GM12878 (cell line): ENCODE measurements at regions not wholly inside any gene's neighbourhood (a gene's known extent, or its start where the extent isn't known, plus 50 kb on each side); places are given as distances from the start of the nearest gene placed in this dataset.

ENCODE experiments used
- ATAC-seq: fragments of 200-7000 bp; cut with Tn5 transposase; 3 replicates; pipeline ENCODE4 v1.9.1; 2020; ENCODE audit warnings: mild to moderate bottlenecking, moderate library complexity
- BruUV-seq: library from RNA; stranded (reverse); fragments of 400-500 nt; replicated peaks from 2 replicates; lab custom pipeline; 2021; lab: Mats Ljungman, UMichigan
- CTCF ChIA-PET: fragments of 300-600 bp; sonication (Branson Sonifier 250); formaldehyde crosslinking; extraction: SDS; loops from one replicate; lab custom pipeline; 2021; ENCODE audit warnings: inconsistent platforms; lab: Yijun Ruan, JAX
- POLR2A ChIA-PET: fragments of 350-600 bp; formaldehyde crosslinking; extraction: SDS; loops from one replicate; lab custom pipeline; 2021; ENCODE audit warnings: inconsistent platforms; lab: Charles Lee
- RAD21 ChIA-PET: fragments of 300-600 bp; sonication (Branson Sonifier 250); formaldehyde crosslinking; loops from one replicate; lab custom pipeline; 2023; ENCODE audit warnings: antibody characterized with exemption; ENCODE audit not compliant: unreplicated experiment; lab: Charles Lee
- SMC1A ChIA-PET: fragments of 300-600 bp; sonication (Branson Sonifier 250); formaldehyde crosslinking; loops from one replicate; lab custom pipeline; 2023; ENCODE audit not compliant: unreplicated experiment, uncharacterized antibody; lab: Charles Lee
- DNase-seq: peaks from one replicate; pipeline ENCODE4 v3.0.0-alpha.2; 2011; ENCODE audit warnings: low read depth, low spot score
- FAIRE-seq: peaks from 3 replicates; lab custom pipeline; 2011; peaks lifted over from hg19 to GRCh38; lab: Jason Lieb, UNC
- H2AFZ ChIP-seq: 2 replicates; pipeline ENCODE4 v1.6.0; 2011; ENCODE audit warnings: low read depth, low read length, control low read depth; ENCODE audit not compliant: control insufficient read depth
- H3K27ac ChIP-seq: 2 replicates; pipeline ENCODE4 v1.5.1; 2011; ENCODE audit warnings: control low read depth; ENCODE audit not compliant: control insufficient read depth, insufficient read depth
- H3K27me3 ChIP-seq, 2 experiments: replicated peaks in 1 of 2; 2 replicates each; pipeline versions ENCODE4 v1.6.0 to v1.6.1; 2011; ENCODE audit warnings: low read length in 1 of 2; ENCODE audit not compliant: control insufficient read depth in 2 of 2, insufficient read depth in 2 of 2
- H3K36me3 ChIP-seq, 2 experiments: 2 replicates each; pipeline ENCODE4 v1.5.1; 2011; ENCODE audit warnings: low read length in 1 of 2; ENCODE audit not compliant: control insufficient read depth in 2 of 2, insufficient read depth in 2 of 2
- H3K4me1 ChIP-seq: 2 replicates; pipeline ENCODE4 v1.6.1; 2011; ENCODE audit warnings: mild to moderate bottlenecking, low read length, moderate library complexity, mixed read lengths; ENCODE audit not compliant: control insufficient read depth, insufficient read depth
- H3K4me2 ChIP-seq: 2 replicates; pipeline ENCODE4 v1.6.0; 2011; ENCODE audit warnings: control low read depth; ENCODE audit not compliant: control insufficient read depth, insufficient read depth
- H3K4me3 ChIP-seq: fragments of 200-600 bp; sonication (generic); 2 replicates; pipeline ENCODE4 v1.5.1; 2016
- H3K79me2 ChIP-seq: 2 replicates; pipeline ENCODE4 v1.6.0; 2011; ENCODE audit warnings: low read length; ENCODE audit not compliant: control insufficient read depth, insufficient read depth
- H3K9ac ChIP-seq: 2 replicates; pipeline ENCODE4 v1.8.0; 2011; ENCODE audit warnings: low read length, control low read depth, mixed read lengths; ENCODE audit not compliant: control insufficient read depth, insufficient read depth
- H3K9me3 ChIP-seq: replicated peaks from 3 replicates; pipeline ENCODE4 v1.5.1; 2011; ENCODE audit warnings: mild to moderate bottlenecking, low read length; ENCODE audit not compliant: control insufficient read depth, insufficient read depth
- H4K20me1 ChIP-seq: 2 replicates; pipeline ENCODE4 v1.6.0; 2011; ENCODE audit not compliant: control insufficient read depth, insufficient read depth
- ASH2L ChIP-seq: fragments of 300-600, 200-600 bp; sonication (generic); IDR thresholded peaks from 2 replicates; pipeline ENCODE4 v1.6.1; 2017; ENCODE audit warnings: low read depth, mild to moderate bottlenecking, borderline replicate concordance
- CREB1 ChIP-seq: IDR thresholded peaks from 2 replicates; pipeline ENCODE4 v1.6.1; 2012; ENCODE audit warnings: low read depth, mild to moderate bottlenecking, inconsistent platforms
- EED ChIP-seq: sonication (generic); IDR thresholded peaks from 2 replicates; pipeline ENCODE4 v1.6.1; 2016; ENCODE audit warnings: antibody characterized with exemption, low read depth
- GATAD2B ChIP-seq: fragments of 450-650 bp; conservative IDR thresholded peaks from 2 replicates; pipeline ENCODE4 v1.6.1; 2017; ENCODE audit warnings: low read depth, mild to moderate bottlenecking, moderate library complexity
- IKZF2 ChIP-seq, 2 experiments: fragments of 450-650 bp; IDR thresholded peaks; 2 replicates each; pipeline ENCODE4 v1.6.1; 2017; ENCODE audit warnings: mild to moderate bottlenecking in 2 of 2, moderate library complexity in 2 of 2
- KLF5 ChIP-seq: fragments of 450-650 bp; IDR thresholded peaks from 2 replicates; pipeline ENCODE4 v1.6.1; 2014; ENCODE audit warnings: mild to moderate bottlenecking; ENCODE audit not compliant: partially characterized antibody
- MYB ChIP-seq: fragments of 150-350 bp; IDR thresholded peaks from 2 replicates; pipeline ENCODE4 v1.6.1; 2014; ENCODE audit warnings: mild to moderate bottlenecking, low read depth, low read length, borderline replicate concordance
- NBN ChIP-seq: fragments of 450-650 bp; IDR thresholded peaks from 2 replicates; pipeline ENCODE4 v1.6.1; 2016
- NR2C1 ChIP-seq: fragments of 450-650 bp; IDR thresholded peaks from 2 replicates; pipeline ENCODE4 v1.6.1; 2017; ENCODE audit warnings: antibody characterized with exemption, mild to moderate bottlenecking, moderate library complexity
- RAD51 ChIP-seq: fragments of 450-650 bp; IDR thresholded peaks from 2 replicates; pipeline ENCODE4 v1.6.1; 2016; ENCODE audit warnings: moderate library complexity, mild to moderate bottlenecking, inconsistent platforms
- ZNF384 ChIP-seq: IDR thresholded peaks from 2 replicates; pipeline ENCODE4 v1.6.1; 2012; ENCODE audit warnings: low read depth, mild to moderate bottlenecking, low read length, improper control_type of control experiment, borderline replicate concordance
- WGBS: methylation state at CpG from one replicate; pipeline ENCODE4 v1.1.6; 2016; ENCODE audit warnings: low lambda C conversion rate; ENCODE audit not compliant: insufficient replicate concordance, insufficient coverage; ENCODE audit errors: missing lambda C conversion rate; 5-methylcytosine and 5-hydroxymethylcytosine counted together
- in situ Hi-C: fragments of 300-500 bp; cut with MboI; formaldehyde crosslinking; loops from 9 replicates; pipeline ENCODE4 v1.14.3; 2018; ENCODE audit warnings: mixed read lengths
- intact Hi-C: fragments of 100-400 bp; cut with micrococcal nuclease; formaldehyde crosslinking; loops from one replicate; pipeline ENCODE4 v1.14.2; 2022; ENCODE audit not compliant: unreplicated experiment
- TF ChIP-seq, protein P1 (sequence below): fragments of 450-650 bp; IDR thresholded peaks from 2 replicates; pipeline ENCODE4 v1.6.1; 2017; ENCODE audit warnings: low read depth, mild to moderate bottlenecking, moderate library complexity

DNA sequence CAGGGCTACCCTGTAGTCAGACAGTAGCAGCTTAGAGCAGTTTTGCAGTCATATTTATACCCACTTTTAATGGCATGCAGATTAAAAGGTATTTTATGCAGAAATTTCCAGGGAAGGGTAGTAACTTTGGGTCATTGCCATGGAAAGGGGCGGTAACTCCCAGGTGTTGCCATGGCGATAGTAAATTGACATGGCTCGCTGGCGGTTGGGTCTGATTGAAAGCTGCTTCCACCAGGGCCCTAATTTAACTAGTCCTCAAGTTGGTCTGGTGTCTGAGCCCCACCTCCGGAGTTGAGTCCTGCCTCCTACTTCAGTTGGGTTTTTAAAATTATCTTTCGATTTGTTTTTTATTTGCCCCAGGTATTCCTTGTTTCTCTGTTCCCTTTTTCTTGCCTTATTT, 70.1 kb downstream of the NAA11 start (continued):
- TF ChIP-seq, protein P1, sequence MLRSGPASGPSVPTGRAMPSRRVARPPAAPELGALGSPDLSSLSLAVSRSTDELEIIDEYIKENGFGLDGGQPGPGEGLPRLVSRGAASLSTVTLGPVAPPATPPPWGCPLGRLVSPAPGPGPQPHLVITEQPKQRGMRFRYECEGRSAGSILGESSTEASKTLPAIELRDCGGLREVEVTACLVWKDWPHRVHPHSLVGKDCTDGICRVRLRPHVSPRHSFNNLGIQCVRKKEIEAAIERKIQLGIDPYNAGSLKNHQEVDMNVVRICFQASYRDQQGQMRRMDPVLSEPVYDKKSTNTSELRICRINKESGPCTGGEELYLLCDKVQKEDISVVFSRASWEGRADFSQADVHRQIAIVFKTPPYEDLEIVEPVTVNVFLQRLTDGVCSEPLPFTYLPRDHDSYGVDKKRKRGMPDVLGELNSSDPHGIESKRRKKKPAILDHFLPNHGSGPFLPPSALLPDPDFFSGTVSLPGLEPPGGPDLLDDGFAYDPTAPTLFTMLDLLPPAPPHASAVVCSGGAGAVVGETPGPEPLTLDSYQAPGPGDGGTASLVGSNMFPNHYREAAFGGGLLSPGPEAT: no peak
- TF ChIP-seq KLF5 (no peak), IKZF2 (IDR thresholded peaks at IDR 0.05) (no peak), EED (no peak), CREB1 (no peak), GATAD2B (no peak), RAD51 (no peak), NR2C1 (no peak), MYB (no peak), ZNF384 (no peak), ASH2L (no peak)
- TF ChIP-seq, all 136 proteins: peak for 0

DNA sequence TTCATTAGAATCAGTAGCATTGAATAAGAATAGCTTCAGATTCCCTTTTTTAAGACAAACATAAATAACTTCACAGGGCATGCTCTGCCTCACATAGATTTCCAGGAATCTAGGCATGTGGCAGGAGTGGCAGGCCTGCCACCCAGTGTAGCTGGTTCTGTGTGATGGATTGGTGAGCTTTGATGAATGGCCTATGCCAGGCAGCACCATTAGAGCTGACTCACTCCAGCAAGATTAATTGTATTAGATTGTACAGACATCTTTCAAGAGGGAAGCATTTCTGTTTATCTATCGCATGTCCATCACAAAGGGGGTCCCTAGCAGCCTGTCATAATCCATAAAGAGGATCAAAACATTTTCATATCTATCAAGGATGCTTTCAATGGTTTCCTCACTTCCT, 71.9 kb downstream of the NAA11 start:
- peak; percentile 23 for FAIRE-seq
- ChIA-PET RAD21 (no interaction called here), POLR2A (no interaction called here), SMC1A (interaction anchor here (0.9 to 1.1 kb wide), 4 partner anchors 9 to 36 kb away, joined by 3 to 4 read pairs (median 3); no protein-coding TSS in a partner anchor), CTCF (no interaction called here)
- Histone ChIP-seq H2AFZ (no peak overlapping the region), H3K36me3 (no peaks in the 10 kb centered on the region), H3K9me3 (no peaks in the 10 kb centered on the region), H3K27me3 (no peaks in the 10 kb centered on the region; a peak in 2 of 4 replicates), H3K4me2 (no peak overlapping the region), H3K27ac (no peak overlapping the region), H3K4me3 (no peak overlapping the region), H3K4me1 (no peaks in the 10 kb centered on the region), H3K9ac (no peak overlapping the region), H4K20me1 (no peaks in the 10 kb centered on the region), H3K79me2 (no peaks in the 10 kb centered on the region)
- DNase-seq: no peak
- WGBS: 77% methylated on average over 1 of the region's 1 CpG
- no peak for ATAC-seq
- no TSS peak for BruUV-seq
- intact Hi-C loops: no loop called here
- in situ Hi-C loops: no loop called here
- no peak for TF ChIP-seq NBN
